Ovary (tissue), 7 donors: ENCODE measurements at regions not wholly inside any gene's neighbourhood (a gene's known extent, or its start where the extent isn't known, plus 50 kb on each side); places are given as distances from the start of the nearest gene placed in this dataset.

ENCODE experiments used
- DNase-seq, 5 donors: peaks; one replicate each; pipeline ENCODE4 v3.0.0-alpha.2; 2019 to 2020
- H3K27ac ChIP-seq, 2 donors: fragments of 200-600 bp; one replicate each; pipeline versions ENCODE4 v1.5.1 to v1.8.0; 2019 to 2022
- H3K27me3 ChIP-seq: fragments of 200-600 bp; one replicate; pipeline ENCODE4 v1.8.0; 2022
- H3K36me3 ChIP-seq: fragments of 200-600 bp; sonication (generic); one replicate; pipeline ENCODE4 v1.5.1; 2019
- H3K4me1 ChIP-seq: one replicate; pipeline ENCODE4 v1.8.1; 2013; ENCODE audit warnings: mild to moderate bottlenecking, moderate library complexity; ENCODE audit not compliant: insufficient read depth
- H3K4me3 ChIP-seq: fragments of 200-600 bp; sonication (generic); one replicate; pipeline ENCODE4 v1.5.1; 2017
- H3K9me3 ChIP-seq, 2 donors: fragments of 200-600 bp in 1 of 2; sonication (generic) in 1 of 2; one replicate each; pipeline versions ENCODE4 v1.5.1 to v1.8.1; 2013 to 2019; ENCODE audit warnings: mild to moderate bottlenecking in 1 of 2, moderate library complexity in 1 of 2
- EP300 ChIP-seq: sonication (generic); formaldehyde crosslinking; IDR thresholded peaks from one replicate; pipeline ENCODE4 v1.6.1; 2017; ENCODE audit warnings: antibody characterized with exemption
- POLR2A ChIP-seq: fragments of 450-650 bp; IDR thresholded peaks from one replicate; pipeline ENCODE4 v1.6.1; 2017; ENCODE audit warnings: antibody characterized with exemption, mild to moderate bottlenecking, moderate library complexity
- WGBS, 3 donors: extraction: QIAGEN DNeasy Blood & Tissue Kit in 1 of 3; methylation state at CpG; one replicate each; pipeline versions ENCODE4 v1.1.5 to v1.1.7; 2013 to 2017; 5-methylcytosine and 5-hydroxymethylcytosine counted together
- intact Hi-C, 4 donors: fragments of 100-400 bp; cut with DNase I; formaldehyde crosslinking; loops; one replicate each; pipeline versions ENCODE4 v1.11.0 to v1.15.1; 2022 to 2023
- TF ChIP-seq, protein P1 (sequence below), 3 donors: fragments of 450-650 bp in 2 of 3; fragments of 200-600 bp in 1 of 3; IDR thresholded peaks; one replicate each; pipeline versions ENCODE4 v1.5.1 to v1.8.0; 2016 to 2022; ENCODE audit warnings: antibody characterized with exemption in 3 of 3, mild to moderate bottlenecking in 1 of 3
- donor health status: DM: no; HTN: no; CAD: no; lungs with moderate emphysema.
- donor health status: DM: no; HTN: no; CAD: no.
- donor health status: Bipolar disorder and iron deficiency.
- donor health status: DM: no; HTN: no; CAD: no.
- donor health status: DM: yes; HTN: yes; CAD: no.

DNA sequence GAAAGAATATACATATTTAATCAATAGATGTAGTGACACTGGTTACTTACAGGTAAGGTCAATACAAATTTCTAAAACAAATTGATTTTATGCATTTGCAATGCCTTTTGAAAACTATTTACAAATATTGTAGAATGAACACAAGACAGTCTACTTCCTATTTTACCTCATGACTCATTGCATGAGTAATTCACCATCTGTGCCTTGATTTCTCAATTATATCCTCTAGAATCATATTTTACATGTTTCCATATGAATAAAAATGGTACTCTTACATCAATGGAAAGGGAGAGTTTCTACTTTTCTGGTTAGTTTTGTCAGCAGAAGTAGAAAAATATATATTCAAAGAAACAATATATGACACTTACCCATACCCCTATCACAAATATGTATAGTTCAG lies 203.8 kb upstream of the CDH7 start:
- H3K4me3 ChIP-seq = no peak overlapping the region
- no peak overlapping the region for H3K27ac ChIP-seq
- no peaks in the 10 kb centered on the region for H3K27me3 ChIP-seq
- TF ChIP-seq POLR2A (no peak), EP300 (no peak)
- TF ChIP-seq, protein P1, sequence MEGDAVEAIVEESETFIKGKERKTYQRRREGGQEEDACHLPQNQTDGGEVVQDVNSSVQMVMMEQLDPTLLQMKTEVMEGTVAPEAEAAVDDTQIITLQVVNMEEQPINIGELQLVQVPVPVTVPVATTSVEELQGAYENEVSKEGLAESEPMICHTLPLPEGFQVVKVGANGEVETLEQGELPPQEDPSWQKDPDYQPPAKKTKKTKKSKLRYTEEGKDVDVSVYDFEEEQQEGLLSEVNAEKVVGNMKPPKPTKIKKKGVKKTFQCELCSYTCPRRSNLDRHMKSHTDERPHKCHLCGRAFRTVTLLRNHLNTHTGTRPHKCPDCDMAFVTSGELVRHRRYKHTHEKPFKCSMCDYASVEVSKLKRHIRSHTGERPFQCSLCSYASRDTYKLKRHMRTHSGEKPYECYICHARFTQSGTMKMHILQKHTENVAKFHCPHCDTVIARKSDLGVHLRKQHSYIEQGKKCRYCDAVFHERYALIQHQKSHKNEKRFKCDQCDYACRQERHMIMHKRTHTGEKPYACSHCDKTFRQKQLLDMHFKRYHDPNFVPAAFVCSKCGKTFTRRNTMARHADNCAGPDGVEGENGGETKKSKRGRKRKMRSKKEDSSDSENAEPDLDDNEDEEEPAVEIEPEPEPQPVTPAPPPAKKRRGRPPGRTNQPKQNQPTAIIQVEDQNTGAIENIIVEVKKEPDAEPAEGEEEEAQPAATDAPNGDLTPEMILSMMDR (IDR thresholded peaks at IDR 0.05) = no peak
- H3K9me3 ChIP-seq = no peaks in the 10 kb centered on the region
- H3K4me1 ChIP-seq = no peaks in the 10 kb centered on the region
- intact Hi-C loops = no loop called here
- DNase-seq = no peak
- no peaks in the 10 kb centered on the region for H3K36me3 ChIP-seq

DNA sequence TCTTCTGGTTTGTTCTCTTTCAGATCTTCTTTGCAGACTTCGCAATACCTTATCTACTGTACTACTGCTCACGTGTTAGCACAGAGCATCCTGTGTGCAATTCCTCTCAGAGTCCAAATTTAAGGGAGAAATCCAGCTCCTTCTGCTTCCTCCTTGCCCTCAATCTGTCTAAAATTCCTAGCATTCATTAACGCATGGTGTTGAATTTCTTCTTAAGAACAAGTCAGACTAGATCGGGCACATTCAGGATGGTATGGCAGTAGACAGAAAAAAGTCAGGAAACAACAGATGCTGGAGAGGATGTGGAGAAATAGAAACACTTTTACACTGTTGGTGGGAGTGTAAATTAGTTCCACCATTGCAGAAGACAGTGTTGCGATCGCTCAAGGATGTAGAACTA lies 206.1 kb upstream of the CDH7 start:
- intact Hi-C loops = no loop called here
- Histone ChIP-seq H3K4me3 (no peak overlapping the region), H3K9me3 (no peaks in the 10 kb centered on the region), H3K27me3 (no peaks in the 10 kb centered on the region), H3K27ac (no peak overlapping the region), H3K4me1 (no peaks in the 10 kb centered on the region), H3K36me3 (no peaks in the 10 kb centered on the region)
- no peak for TF ChIP-seq EP300
- TF ChIP-seq, protein P1 (IDR thresholded peaks at IDR 0.05) = no peak
- no peak for TF ChIP-seq POLR2A
- no peak for DNase-seq
- WGBS, 3 donors = 88 to 93% (median 89%) methylated on average over 6 of the region's 6 CpGs

DNA sequence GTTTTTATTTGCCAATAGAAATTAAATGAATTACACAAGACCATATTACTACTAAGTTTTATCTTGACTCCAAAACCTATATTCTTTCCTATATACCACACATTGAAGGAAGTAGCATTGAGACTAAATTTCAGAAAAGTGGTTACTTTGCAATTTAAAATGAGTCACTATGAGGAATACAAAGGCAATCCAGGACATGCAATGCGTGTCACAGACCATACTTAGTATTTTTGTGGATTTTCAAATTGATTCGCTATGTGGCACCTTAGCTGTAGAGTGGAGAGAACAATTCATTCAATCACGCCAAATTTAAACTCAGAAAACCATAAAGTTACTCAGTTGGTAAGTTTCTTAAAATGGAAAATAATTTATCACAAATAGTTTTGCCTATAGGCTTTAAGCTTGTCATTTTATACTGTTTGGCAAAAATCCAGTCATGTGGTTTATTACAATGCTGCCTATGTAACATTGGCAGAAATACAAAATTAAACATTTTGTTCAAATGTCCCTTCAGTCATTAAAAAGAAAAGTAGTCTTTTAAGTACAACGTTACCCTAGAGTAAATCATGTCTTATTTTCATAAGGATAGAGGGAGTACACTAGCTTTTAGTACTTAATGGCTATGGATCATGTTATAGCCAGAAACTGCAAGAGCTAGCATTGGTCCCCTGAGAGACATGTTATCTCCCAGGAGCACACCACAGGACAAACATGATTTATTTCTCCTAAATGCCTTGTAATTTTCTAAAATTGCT lies 222.8 kb upstream of the CDH7 start:
- Histone ChIP-seq H3K36me3 (no peaks in the 10 kb centered on the region), H3K27me3 (no peaks in the 10 kb centered on the region), H3K9me3 (no peaks in the 10 kb centered on the region), H3K4me3 (no peak overlapping the region), H3K4me1 (no peaks in the 10 kb centered on the region), H3K27ac (no peak overlapping the region)
- intact Hi-C loops = no loop called here
- WGBS, 3 donors = 63 to 71% (median 69%) methylated on average over 4 of the region's 4 CpGs
- TF ChIP-seq POLR2A (no peak), EP300 (no peak)
- TF ChIP-seq, protein P1 (IDR thresholded peaks at IDR 0.05) = no peak
- no peak for DNase-seq

DNA sequence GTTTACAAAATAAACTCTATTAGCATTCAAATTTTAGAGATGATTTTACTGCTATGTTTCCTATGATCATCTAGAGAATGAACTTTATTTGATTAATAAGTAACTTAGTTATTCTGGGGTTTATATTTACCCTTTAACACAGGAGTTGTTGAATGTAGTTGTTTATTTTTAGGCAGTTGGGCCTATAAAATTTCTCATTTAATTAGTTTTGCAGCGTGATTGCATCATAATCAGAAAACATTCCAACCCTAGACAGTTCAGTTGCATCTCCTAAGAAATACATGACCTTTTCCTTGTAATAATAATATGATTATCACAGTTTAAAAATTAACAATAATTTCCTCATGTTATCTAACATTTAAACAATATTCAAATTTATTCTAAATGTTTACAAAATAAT lies 224.7 kb upstream of the CDH7 start:
- H3K4me3 ChIP-seq = no peak overlapping the region
- no peak for TF ChIP-seq POLR2A
- H3K9me3 ChIP-seq = no peaks in the 10 kb centered on the region
- H3K27ac ChIP-seq = no peak overlapping the region
- WGBS, 3 donors = 35 to 69% (median 50%) methylated on average over 1 of the region's 1 CpG
- no peaks in the 10 kb centered on the region for H3K4me1 ChIP-seq
- intact Hi-C loops = no loop called here
- no peaks in the 10 kb centered on the region for H3K36me3 ChIP-seq
- DNase-seq = no peak
- H3K27me3 ChIP-seq = no peaks in the 10 kb centered on the region

DNA sequence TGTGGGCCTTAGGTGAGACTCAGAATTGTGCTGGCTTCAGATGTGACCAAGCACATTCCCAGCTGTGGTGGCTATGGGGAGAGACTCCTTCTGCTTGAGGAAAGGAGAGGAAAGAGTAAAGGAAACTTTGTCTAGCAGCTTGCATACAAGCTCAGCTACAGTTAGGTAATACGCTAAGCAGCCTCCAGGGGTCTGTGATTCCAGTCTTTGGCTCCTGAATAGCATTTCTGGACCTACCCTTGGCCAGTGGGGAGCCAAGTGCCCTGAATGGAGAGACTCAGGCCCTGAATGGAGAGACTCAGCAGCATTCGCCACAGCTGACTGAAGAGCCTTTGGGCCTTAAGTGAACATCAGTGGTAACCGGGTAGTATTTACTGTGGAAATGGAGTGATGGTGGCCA lies 227.4 kb upstream of the CDH7 start:
- intact Hi-C loops = no loop called here
- no peak overlapping the region for H3K27ac ChIP-seq
- H3K9me3 ChIP-seq = no peaks in the 10 kb centered on the region
- TF ChIP-seq EP300 = no peak
- TF ChIP-seq POLR2A = no peak
- TF ChIP-seq, protein P1 (IDR thresholded peaks at IDR 0.05) = no peak
- no peaks in the 10 kb centered on the region for H3K4me1 ChIP-seq
- 94 to 98% (median 95%) methylated on average over 3 of the region's 3 CpGs for WGBS, 3 donors
- H3K36me3 ChIP-seq = no peaks in the 10 kb centered on the region
- H3K27me3 ChIP-seq = no peaks in the 10 kb centered on the region
- no peak overlapping the region for H3K4me3 ChIP-seq
- DNase-seq = no peak
